SK-N-DZ (cell line): ENCODE measurements at regions not wholly inside any gene's neighbourhood (a gene's known extent, or its start where the extent isn't known, plus 50 kb on each side); places are given as distances from the start of the nearest gene placed in this dataset.

Experiments used
- DNase-seq: peaks from one replicate; pipeline ENCODE4 v3.0.0-alpha.2; 2015; ENCODE audit warnings: low spot score

- no peak for DNase-seq
Measured at GRCh38 chr3:126266850-126267168, 86.4 kb upstream of the ALDH1L1 start.

DNA sequence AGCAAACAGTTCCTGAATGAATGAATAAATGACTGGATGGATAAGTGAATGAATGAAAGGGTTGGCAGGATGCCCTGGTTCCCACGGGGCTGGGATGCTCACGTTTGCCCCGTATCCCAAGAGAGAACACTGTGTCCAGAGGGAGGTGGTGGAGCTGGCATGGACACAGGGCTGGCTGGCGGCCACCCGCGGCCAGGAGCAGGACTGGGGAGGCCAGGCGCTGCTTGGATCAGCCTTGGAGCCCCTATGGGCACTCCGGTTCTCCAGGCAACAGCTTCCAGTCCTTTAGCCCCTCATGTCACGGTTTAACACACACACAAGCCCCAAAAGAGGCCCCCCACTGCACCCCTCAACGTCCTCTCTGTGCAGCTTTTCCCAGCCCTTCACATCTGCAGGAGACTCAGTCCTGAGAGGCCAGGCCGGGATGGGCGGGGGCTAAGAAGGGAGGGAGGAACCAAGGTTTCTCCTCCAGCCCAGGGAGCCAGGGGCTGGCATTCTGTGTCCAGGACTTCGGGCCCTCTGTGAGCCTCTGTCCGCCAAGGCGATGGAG lies 86.0 kb upstream of the ALDH1L1 start:
- no peak for DNase-seq

GRCh38 chr3:126264952-126265351 lies 84.6 kb upstream of the ALDH1L1 start:
- no peak for DNase-seq

DNA sequence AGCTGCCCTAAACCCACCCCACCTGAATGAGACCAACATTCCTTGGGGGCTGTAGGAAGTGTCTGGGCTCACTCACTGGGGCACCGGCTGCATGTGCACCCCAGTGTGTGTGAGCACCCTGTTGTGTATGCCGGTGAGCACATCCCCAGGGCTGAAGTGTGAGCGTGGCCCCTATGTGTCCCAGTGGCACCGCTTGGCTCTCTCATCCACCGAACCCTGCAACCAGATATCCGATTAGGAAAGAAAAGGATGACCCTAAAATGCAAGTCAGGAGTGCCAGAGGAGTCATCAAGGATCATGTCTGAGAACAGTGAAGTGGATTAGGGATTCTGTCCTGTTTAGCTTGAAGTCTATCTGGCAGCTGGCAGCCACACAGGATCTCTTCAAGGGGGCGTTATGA lies 84.0 kb upstream of the ALDH1L1 start:
- no peak for DNase-seq

DNA sequence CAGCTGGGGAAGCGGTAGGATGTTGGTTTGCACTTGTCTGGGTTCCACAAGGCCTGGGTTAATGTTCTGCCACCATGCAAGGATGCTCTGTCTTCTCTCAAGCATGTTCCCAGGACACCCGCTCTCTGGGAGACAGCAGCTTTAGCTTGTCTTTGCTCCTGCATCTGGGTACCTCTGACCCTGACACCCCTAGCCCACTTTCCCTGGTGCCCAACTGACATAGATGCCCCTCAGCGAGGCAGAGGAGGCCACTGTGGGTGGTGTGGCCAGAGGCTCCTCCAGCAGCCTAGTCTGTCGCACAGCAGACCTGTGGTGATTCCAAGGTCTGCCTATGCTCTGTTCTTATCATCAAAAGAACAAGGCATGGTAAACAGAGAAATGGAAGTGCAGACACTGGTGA lies 83.6 kb upstream of the ALDH1L1 start:
- no peak for DNase-seq

GRCh38 chr3:126263539-126263938 lies 83.2 kb upstream of the ALDH1L1 start:
- DNase-seq = no peak

DNA sequence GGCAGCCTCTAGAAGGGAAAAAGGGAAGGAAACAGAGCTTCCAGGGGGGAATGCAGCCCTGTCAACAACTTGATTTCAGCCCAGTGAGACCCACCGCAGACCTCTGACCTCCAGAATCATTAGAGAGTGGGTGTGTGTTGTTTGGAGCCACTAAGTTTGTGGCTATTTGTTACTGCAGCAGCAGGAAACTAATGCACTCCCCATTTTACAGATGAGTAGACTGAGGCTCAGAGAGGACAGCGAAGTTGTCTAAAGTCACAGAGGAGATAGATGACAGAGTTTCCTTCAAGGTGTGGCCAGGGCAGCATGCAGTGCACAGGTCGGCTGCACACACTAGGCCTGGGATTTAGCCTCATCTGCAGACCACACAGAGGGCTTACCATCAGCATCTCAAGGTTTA lies 81.8 kb upstream of the ALDH1L1 start:
- DNase-seq = no peak

DNA sequence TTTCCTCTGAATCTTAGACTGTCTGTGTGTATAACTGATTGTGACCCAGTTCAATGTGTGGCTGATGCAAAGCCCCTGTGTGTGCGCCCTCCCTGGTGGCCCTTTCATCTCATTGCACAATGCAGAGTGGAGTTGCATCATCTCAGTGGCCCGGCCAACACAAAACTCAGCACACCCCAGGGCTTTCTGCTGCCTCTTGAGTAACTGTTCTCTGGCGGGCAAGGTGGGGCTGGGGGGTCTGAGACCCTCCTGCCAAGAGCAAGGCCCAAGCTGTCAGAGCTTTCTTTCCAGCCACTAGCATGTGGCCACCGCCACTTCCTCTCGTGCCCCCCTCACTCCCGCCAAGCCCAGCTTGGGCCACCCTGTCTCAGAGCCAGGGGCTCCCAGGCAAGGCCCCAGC lies 80.7 kb upstream of the ALDH1L1 start:
- DNase-seq = no peak

DNA sequence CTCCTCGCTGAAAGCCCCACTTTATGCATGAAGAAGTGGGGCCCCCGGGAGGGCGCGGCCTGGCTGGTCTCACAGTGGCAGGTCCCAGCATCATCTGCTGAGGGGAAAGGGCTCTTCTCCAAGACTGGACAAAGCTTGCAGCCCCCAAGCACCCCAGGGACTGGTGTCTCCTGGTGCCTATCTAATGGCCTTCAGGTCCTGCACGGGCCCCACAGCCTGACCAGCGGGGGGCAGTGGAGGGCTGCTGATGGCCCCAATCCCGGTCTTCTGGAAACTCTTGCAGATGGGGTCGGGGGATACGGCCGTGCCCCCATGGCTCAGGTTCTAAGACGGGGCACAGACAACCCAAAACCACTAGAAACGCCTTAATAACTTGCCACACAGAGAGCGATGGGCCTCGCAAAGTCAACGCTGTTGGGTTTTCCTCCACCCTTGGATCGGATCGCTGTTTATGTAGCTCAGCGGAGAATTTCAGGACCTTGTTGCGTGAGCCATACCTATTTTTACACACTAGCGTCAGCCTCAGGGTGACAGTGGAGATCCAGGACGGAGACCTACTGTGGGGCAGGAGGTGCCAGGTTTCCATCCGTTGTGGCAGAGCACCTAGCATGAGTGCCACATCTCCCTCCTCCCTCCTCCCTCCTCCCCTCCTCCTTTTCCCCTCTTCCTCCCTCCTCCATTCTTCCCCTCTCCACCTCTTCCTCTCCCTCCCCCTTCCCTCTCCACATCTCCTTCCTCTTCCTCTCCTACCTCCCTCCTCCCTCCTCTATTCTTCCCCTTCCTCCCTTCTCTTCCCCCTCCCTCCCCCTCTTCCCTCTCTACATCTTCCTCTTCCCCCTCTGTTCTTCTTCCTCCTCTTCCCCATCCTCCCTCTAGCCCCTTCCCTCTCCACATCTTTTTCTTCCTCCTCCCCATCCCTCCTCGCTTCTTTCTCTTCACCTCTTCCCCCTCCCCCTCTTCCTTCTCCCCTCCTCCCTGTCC lies 79.3 kb upstream of the ALDH1L1 start:
- peak; percentile 28 for DNase-seq

- DNase-seq = no peak
Measured at GRCh38 chr3:126258670-126259069, 78.3 kb upstream of the ALDH1L1 start.

- DNase-seq = no peak
Measured at GRCh38 chr3:126257984-126258383, 77.6 kb upstream of the ALDH1L1 start.

- no peak for DNase-seq
Measured at GRCh38 chr3:126257174-126257573, 76.8 kb upstream of the ALDH1L1 start.

GRCh38 chr3:126256251-126256650 lies 75.9 kb upstream of the ALDH1L1 start:
- no peak for DNase-seq

DNA sequence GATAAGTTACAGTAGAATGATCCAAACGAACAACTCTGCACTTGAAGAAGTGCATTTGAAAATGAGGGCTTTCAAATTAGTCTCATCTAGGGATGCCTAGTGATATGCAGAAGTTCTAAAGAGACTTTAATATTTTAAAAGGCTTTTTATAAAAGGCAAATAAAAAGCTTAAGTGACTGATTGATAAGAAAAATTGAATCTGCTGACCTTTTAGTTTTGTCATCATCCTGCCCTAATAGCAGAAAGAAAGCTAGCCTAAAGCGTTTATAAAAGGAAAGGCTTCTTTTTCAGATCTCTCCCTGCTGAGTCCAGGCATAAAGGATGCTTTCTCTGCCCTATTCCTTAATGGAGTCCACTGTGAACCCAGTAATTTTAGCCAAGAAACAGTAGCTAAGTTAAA lies 72.7 kb upstream of the ALDH1L1 start:
- DNase-seq = no peak

GRCh38 chr3:126252373-126252772 lies 72.0 kb upstream of the ALDH1L1 start:
- DNase-seq = no peak

DNA sequence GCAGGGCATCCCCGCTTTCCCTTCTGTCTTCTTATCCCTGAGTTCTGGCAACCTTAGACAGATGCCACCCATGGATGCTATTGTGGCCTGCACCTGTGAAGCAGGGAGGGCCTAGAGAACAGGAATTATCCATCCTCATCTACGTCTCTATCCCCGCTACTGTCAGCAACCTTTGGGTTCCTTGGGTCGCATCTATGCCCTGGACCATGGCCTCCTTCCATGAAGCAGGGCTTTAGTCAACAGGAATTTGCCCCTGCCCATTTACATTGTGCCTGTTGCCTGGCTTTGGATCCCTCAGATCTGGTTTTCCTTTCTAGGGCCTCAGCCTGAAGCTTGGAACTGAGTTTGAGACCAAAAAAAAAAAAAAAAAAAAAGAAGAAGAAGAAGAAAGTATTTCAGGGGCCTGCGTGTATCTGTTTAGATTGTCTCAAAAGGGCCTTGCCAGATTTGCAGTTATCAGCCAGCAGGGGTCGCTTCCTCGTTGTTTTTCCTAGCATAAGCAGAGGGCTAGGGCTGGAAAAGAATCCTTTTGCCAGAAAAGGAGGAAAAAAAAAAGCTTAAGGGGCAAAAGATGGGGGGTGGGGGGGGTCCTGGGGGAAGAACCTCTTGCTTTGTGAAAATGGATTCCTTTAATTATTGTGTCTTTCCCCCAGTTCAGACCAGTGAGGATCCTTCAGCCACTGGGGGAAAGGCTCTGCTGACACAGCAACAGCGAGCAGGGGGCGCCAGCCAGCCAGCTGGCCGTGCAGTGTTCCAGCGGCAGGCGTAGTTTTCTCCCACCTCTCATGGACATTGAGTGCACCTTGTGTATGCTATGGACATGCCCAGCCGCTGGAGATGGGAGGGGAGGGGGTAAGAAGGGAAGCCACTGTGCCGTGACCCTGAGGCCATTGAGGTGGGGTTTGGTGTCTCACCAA lies 65.7 kb upstream of the ALDH1L1 start:
- peak; percentile 51 for DNase-seq
